ENCODE measurements at regions not wholly inside any gene's neighbourhood (a gene's known extent, or its start where the extent isn't known, plus 50 kb on each side); places are given as distances from the start of the nearest gene placed in this dataset.

GRCh38 chr2:64393383-64394010, 60.5 kb upstream of the LGALSL start:
- no peak overlapping the region for H3K4me3 ChIP-seq (ENCODE audit: control insufficient read depth, low read depth, low read length)
- DNase-seq (ENCODE audit: low read depth), result no peak
- no peak for TF ChIP-seq CTCF (conservative IDR thresholded peaks at IDR 0.05; ENCODE audit: control insufficient read depth, insufficient read depth, low read depth, low read length)

- H3K4me3 ChIP-seq (ENCODE audit: control insufficient read depth, low read depth, low read length), result no peak overlapping the region
- DNase-seq (ENCODE audit: low read depth), result no peak
- no peak for TF ChIP-seq CTCF (conservative IDR thresholded peaks at IDR 0.05; ENCODE audit: control insufficient read depth, insufficient read depth, low read depth, low read length)
Measured at GRCh38 chr2:64394153-64394552, 59.8 kb upstream of the LGALSL start.

- no peak for TF ChIP-seq CTCF (conservative IDR thresholded peaks at IDR 0.05; ENCODE audit: control insufficient read depth, insufficient read depth, low read depth, low read length)
- no peak overlapping the region for H3K4me3 ChIP-seq (ENCODE audit: control insufficient read depth, low read depth, low read length)
- no peak for DNase-seq (ENCODE audit: low read depth)
Measured at GRCh38 chr2:64396001-64396400, 58.0 kb upstream of the LGALSL start.

GRCh38 chr2:64396551-64396950, 57.4 kb upstream of the LGALSL start:
- DNase-seq (ENCODE audit: low read depth), result no peak
- no peak for TF ChIP-seq CTCF (conservative IDR thresholded peaks at IDR 0.05; ENCODE audit: control insufficient read depth, insufficient read depth, low read depth, low read length)
- H3K4me3 ChIP-seq (ENCODE audit: control insufficient read depth, low read depth, low read length), result no peak overlapping the region

GRCh38 chr2:64398516-64399129, 55.3 kb upstream of the LGALSL start:
- no peak for DNase-seq (ENCODE audit: low read depth)
- H3K4me3 ChIP-seq (ENCODE audit: control insufficient read depth, low read depth, low read length), result no peak overlapping the region
- TF ChIP-seq CTCF (conservative IDR thresholded peaks at IDR 0.05; ENCODE audit: control insufficient read depth, insufficient read depth, low read depth, low read length), result no peak

GRCh38 chr2:64399521-64399920, 54.4 kb upstream of the LGALSL start:
- no peak for DNase-seq (ENCODE audit: low read depth)
- TF ChIP-seq CTCF (conservative IDR thresholded peaks at IDR 0.05; ENCODE audit: control insufficient read depth, insufficient read depth, low read depth, low read length), result no peak
- H3K4me3 ChIP-seq (ENCODE audit: control insufficient read depth, low read depth, low read length), result no peak overlapping the region
